WERI-Rb-1 (cell line): ENCODE measurements at regions not wholly inside any gene's neighbourhood (a gene's known extent, or its start where the extent isn't known, plus 50 kb on each side); places are given as distances from the start of the nearest gene placed in this dataset.

Experiments used
- DNase-seq: peaks from one replicate; pipeline ENCODE4 v3.0.0-alpha.2; 2020
- H3K27ac ChIP-seq: fragments of 250-450 bp; sonication (Bioruptor Pico); 2 replicates; pipeline ENCODE4 v1.5.1; 2020; ENCODE audit warnings: mild to moderate bottlenecking, moderate library complexity
- H3K27me3 ChIP-seq: fragments of 250-450 bp; sonication (Bioruptor Pico); 2 replicates; pipeline ENCODE4 v1.5.1; 2021; ENCODE audit warnings: mild to moderate bottlenecking, low read depth, moderate library complexity; ENCODE audit not compliant: insufficient read depth, severe bottlenecking
- H3K36me3 ChIP-seq: fragments of 250-450 bp; sonication (Bioruptor Pico); 2 replicates; pipeline ENCODE4 v1.5.1; 2020; ENCODE audit warnings: mild to moderate bottlenecking, moderate library complexity
- H3K4me3 ChIP-seq: 2 replicates; pipeline ENCODE4 v1.5.1; 2011; ENCODE audit warnings: low read depth, mild to moderate bottlenecking, control low read depth, low read length
- H3K9me3 ChIP-seq: fragments of 250-450 bp; sonication (Bioruptor Pico); 2 replicates; pipeline ENCODE4 v1.5.1; 2021; ENCODE audit warnings: mild to moderate bottlenecking, moderate library complexity; ENCODE audit not compliant: severe bottlenecking
- CTCF ChIP-seq: IDR thresholded peaks from 2 replicates; pipeline ENCODE4 v1.5.1; 2011; ENCODE audit warnings: low read depth, mild to moderate bottlenecking, control low read depth, inconsistent platforms, low read length

DNA sequence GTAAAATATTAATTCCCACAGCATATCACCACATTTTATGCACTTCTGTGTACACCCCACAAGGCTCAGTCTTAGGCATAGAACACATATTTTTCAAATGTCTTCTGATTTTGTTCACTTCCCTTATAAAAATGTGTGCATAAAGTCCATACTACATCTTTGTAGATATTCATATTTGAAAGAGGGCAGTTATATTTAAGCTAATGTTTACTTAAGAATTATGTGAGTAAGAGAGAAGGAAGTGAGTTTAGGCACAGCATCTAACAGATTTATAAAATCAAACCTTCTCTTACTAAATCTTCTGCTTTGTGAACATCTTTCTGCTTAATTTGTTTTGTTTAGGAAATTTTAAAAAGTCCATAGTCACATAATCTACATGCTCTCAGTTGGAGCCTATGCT lies 648.1 kb downstream of the FSCB start:
- no peak for TF ChIP-seq CTCF
- DNase-seq, result no peak
- Histone ChIP-seq H3K27me3 (peaks cover 3% of the 10 kb centered on the region), H3K36me3 (no peaks in the 10 kb centered on the region), H3K4me3 (no peak overlapping the region), H3K9me3 (no peaks in the 10 kb centered on the region), H3K27ac (no peak overlapping the region)

GRCh38 chr14:43855556-43855955 lies 651.5 kb downstream of the FSCB start:
- H3K27me3 ChIP-seq, result peaks cover 5% of the 10 kb centered on the region
- H3K36me3 ChIP-seq, result no peaks in the 10 kb centered on the region
- no peak overlapping the region for H3K27ac ChIP-seq
- no peak for DNase-seq
- no peak overlapping the region for H3K4me3 ChIP-seq
- H3K9me3 ChIP-seq, result no peaks in the 10 kb centered on the region
- no peak for TF ChIP-seq CTCF

GRCh38 chr14:43853541-43853940 lies 653.5 kb downstream of the FSCB start:
- H3K27ac ChIP-seq, result no peak overlapping the region
- peaks cover 9% of the 10 kb centered on the region for H3K27me3 ChIP-seq
- DNase-seq, result no peak
- TF ChIP-seq CTCF, result no peak
- no peaks in the 10 kb centered on the region for H3K36me3 ChIP-seq
- no peak overlapping the region for H3K4me3 ChIP-seq
- H3K9me3 ChIP-seq, result no peaks in the 10 kb centered on the region

GRCh38 chr14:43803076-43803689 lies 703.9 kb downstream of the FSCB start:
- peaks cover 3% of the 10 kb centered on the region for H3K27me3 ChIP-seq
- DNase-seq, result no peak
- no peaks in the 10 kb centered on the region for H3K36me3 ChIP-seq
- H3K27ac ChIP-seq, result no peak overlapping the region
- H3K4me3 ChIP-seq, result no peak overlapping the region
- H3K9me3 ChIP-seq, result no peaks in the 10 kb centered on the region
- no peak for TF ChIP-seq CTCF

GRCh38 chr14:43795600-43796228 lies 711.4 kb downstream of the FSCB start:
- Histone ChIP-seq H3K36me3 (no peaks in the 10 kb centered on the region), H3K4me3 (no peak overlapping the region), H3K27ac (no peak overlapping the region), H3K9me3 (no peaks in the 10 kb centered on the region), H3K27me3 (peaks cover 13% of the 10 kb centered on the region)
- no peak for TF ChIP-seq CTCF
- DNase-seq, result no peak

DNA sequence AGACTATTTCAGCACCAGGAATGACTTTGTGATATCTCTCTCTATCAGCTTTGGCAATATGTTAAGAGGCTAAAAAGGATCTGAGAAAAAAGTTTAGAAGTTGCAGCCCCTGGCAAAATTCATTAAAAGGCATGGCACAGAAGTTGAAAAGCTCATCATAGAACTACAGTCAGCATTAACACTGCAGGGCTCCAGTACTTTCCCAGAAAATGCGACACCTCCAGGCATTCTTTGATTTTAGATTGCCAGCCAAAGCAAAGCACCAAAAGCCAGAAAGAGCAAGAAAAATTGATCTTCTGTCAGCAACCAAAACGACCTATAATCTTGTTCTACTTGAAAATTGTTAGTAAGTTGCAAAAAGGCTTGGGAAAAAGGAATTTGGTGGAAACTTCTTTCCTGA lies 713.5 kb downstream of the FSCB start:
- Histone ChIP-seq H3K9me3 (no peaks in the 10 kb centered on the region), H3K36me3 (no peaks in the 10 kb centered on the region), H3K27ac (no peak overlapping the region), H3K4me3 (no peak overlapping the region), H3K27me3 (peaks cover 11% of the 10 kb centered on the region)
- no peak for TF ChIP-seq CTCF
- no peak for DNase-seq
